Ishikawa (cell line): ENCODE measurements at regions not wholly inside any gene's neighbourhood (a gene's known extent, or its start where the extent isn't known, plus 50 kb on each side); places are given as distances from the start of the nearest gene placed in this dataset.

Experiments
- CEBPB ChIP-seq: IDR thresholded peaks from 2 replicates; pipeline ENCODE4 v1.6.1; 2012
- CREB1 ChIP-seq: IDR thresholded peaks from 2 replicates; pipeline ENCODE4 v1.6.1; 2012; ENCODE audit warnings: low read depth
- EGR1 ChIP-seq: IDR thresholded peaks from 2 replicates; pipeline ENCODE4 v1.6.1; 2012
- EP300 ChIP-seq: IDR thresholded peaks from 2 replicates; pipeline ENCODE4 v1.6.1; 2012; ENCODE audit warnings: borderline replicate concordance
- FOXM1 ChIP-seq: IDR thresholded peaks from 2 replicates; pipeline ENCODE4 v1.6.1; 2012; ENCODE audit warnings: low read depth, borderline replicate concordance
- MAX ChIP-seq: IDR thresholded peaks from 2 replicates; pipeline ENCODE4 v1.6.1; 2012
- NFIC ChIP-seq: IDR thresholded peaks from 2 replicates; pipeline ENCODE4 v1.6.1; 2012
- RAD21 ChIP-seq: IDR thresholded peaks from 2 replicates; pipeline ENCODE4 v1.6.1; 2012; ENCODE audit warnings: low read depth
- TAF1 ChIP-seq: IDR thresholded peaks from 2 replicates; pipeline ENCODE4 v1.6.1; 2012; ENCODE audit warnings: low read depth, mild to moderate bottlenecking
- TCF12 ChIP-seq: IDR thresholded peaks from 2 replicates; pipeline ENCODE4 v1.6.1; 2012; ENCODE audit warnings: low read depth
- TEAD4 ChIP-seq: IDR thresholded peaks from 2 replicates; pipeline ENCODE4 v1.6.1; 2012
- YY1 ChIP-seq: IDR thresholded peaks from 2 replicates; pipeline ENCODE4 v1.6.1; 2012; ENCODE audit warnings: low read depth
- ZBTB7A ChIP-seq: IDR thresholded peaks from 2 replicates; pipeline ENCODE4 v1.6.1; 2012; ENCODE audit warnings: low read depth

GRCh38 chr5:169422087-169422486 lies 121.1 kb upstream of the SLIT3 start:
- TF ChIP-seq TAF1 (no peak), TCF12 (no peak), CEBPB (no peak), EP300 (no peak), TEAD4 (no peak), NFIC (no peak), CREB1 (no peak), RAD21 (no peak), YY1 (no peak), FOXM1 (no peak), EGR1 (no peak), ZBTB7A (no peak), MAX (no peak)
